Uterus (tissue), 2 donors: ENCODE measurements at regions not wholly inside any gene's neighbourhood (a gene's known extent, or its start where the extent isn't known, plus 50 kb on each side); places are given as distances from the start of the nearest gene placed in this dataset.

ENCODE experiments used
- CTCF ChIP-seq, 4 experiments: fragments of 200-600 bp in 2 of 4; fragments of 450-650 bp in 2 of 4; sonication (generic) in 2 of 4; IDR thresholded peaks; one replicate each; pipeline ENCODE4 v1.5.1; 2016 to 2019; ENCODE audit warnings: antibody characterized with exemption in 4 of 4, mild to moderate bottlenecking in 2 of 4, moderate library complexity in 1 of 4
- POLR2A ChIP-seq, 2 donors: fragments of 450-650 bp; IDR thresholded peaks; one replicate each; pipeline ENCODE4 v1.6.1; 2016; ENCODE audit warnings: antibody characterized with exemption in 2 of 2, mild to moderate bottlenecking in 1 of 2, moderate library complexity in 1 of 2

- TF ChIP-seq CTCF (IDR thresholded peaks at IDR 0.05) (no peak), POLR2A (IDR thresholded peaks at IDR 0.05) (no peak)
Measured at GRCh38 chr5:92956886-92957285, 624.1 kb downstream of the NR2F1-AS1 start.
